GM23338 (cell line): ENCODE measurements at regions not wholly inside any gene's neighbourhood (a gene's known extent, or its start where the extent isn't known, plus 50 kb on each side); places are given as distances from the start of the nearest gene placed in this dataset.

Source experiments
- CREB1 ChIP-seq: fragments of 250-450 bp; sonication (Bioruptor Pico); IDR thresholded peaks from 2 replicates; pipeline ENCODE4 v1.5.0; 2020; ENCODE audit warnings: low read depth, mild to moderate bottlenecking, moderate library complexity
- CTCF ChIP-seq, 2 experiments: fragments of 200-600 bp in 1 of 2; sonication (generic) in 1 of 2; conservative IDR thresholded peaks; 2 replicates each; pipeline versions ENCODE4 v1.5.1 to v1.6.1; 2016 to 2017; ENCODE audit warnings: antibody characterized with exemption in 2 of 2, low read depth in 2 of 2, mild to moderate bottlenecking in 2 of 2, moderate library complexity in 1 of 2
- EZH2 ChIP-seq: fragments of 200-600 bp; sonication (generic); IDR thresholded peaks from one replicate; pipeline ENCODE4 v1.8.0; 2017; ENCODE audit warnings: antibody characterized with exemption, mild to moderate bottlenecking, low read depth; ENCODE audit not compliant: unreplicated experiment
- EZH2phosphoT487 ChIP-seq: fragments of 200-600 bp; sonication (generic); IDR thresholded peaks from one replicate; pipeline ENCODE4 v1.8.1; 2018; ENCODE audit warnings: antibody characterized with exemption; ENCODE audit not compliant: unreplicated experiment
- JUNB ChIP-seq: IDR thresholded peaks from one replicate; pipeline ENCODE4 v1.6.1; 2016; ENCODE audit warnings: antibody characterized with exemption; ENCODE audit not compliant: unreplicated experiment
- NANOG ChIP-seq: IDR thresholded peaks from 2 replicates; pipeline ENCODE4 v1.6.1; 2016; ENCODE audit warnings: antibody characterized with exemption, borderline replicate concordance
- POLR2AphosphoS5 ChIP-seq: IDR thresholded peaks from 2 replicates; pipeline ENCODE4 v1.6.1; 2016; ENCODE audit warnings: antibody characterized with exemption, low read depth
- REST ChIP-seq: IDR thresholded peaks from one replicate; pipeline ENCODE4 v1.6.1; 2018; ENCODE audit warnings: antibody characterized with exemption; ENCODE audit not compliant: unreplicated experiment
- ZNF114 ChIP-seq: fragments of 250-450 bp; sonication (Bioruptor Pico); IDR thresholded peaks from 2 replicates; pipeline ENCODE4 v1.5.0; 2020; ENCODE audit warnings: mild to moderate bottlenecking, moderate library complexity
- ZNF331 ChIP-seq: fragments of 250-450 bp; sonication (Bioruptor Pico); IDR thresholded peaks from 2 replicates; pipeline ENCODE4 v1.5.0; 2020; ENCODE audit warnings: low read depth, mild to moderate bottlenecking, moderate library complexity

GRCh38 chr3:162932503-162932902 is 1435.9 kb downstream of the OTOL1 start:
- TF ChIP-seq CTCF (conservative IDR thresholded peaks at IDR 0.05; ENCODE audit: low read depth in 2 of 2) (no peak), REST (no peak), EZH2phosphoT487 (no peak), ZNF331 (CRISPR knock-in tag) (no peak), EZH2 (no peak), CREB1 (no peak), POLR2AphosphoS5 (no peak), ZNF114 (no peak), JUNB (no peak), NANOG (no peak)
